ENCODE measurements at regions not wholly inside any gene's neighbourhood (a gene's known extent, or its start where the extent isn't known, plus 50 kb on each side); places are given as distances from the start of the nearest gene placed in this dataset.

DNA sequence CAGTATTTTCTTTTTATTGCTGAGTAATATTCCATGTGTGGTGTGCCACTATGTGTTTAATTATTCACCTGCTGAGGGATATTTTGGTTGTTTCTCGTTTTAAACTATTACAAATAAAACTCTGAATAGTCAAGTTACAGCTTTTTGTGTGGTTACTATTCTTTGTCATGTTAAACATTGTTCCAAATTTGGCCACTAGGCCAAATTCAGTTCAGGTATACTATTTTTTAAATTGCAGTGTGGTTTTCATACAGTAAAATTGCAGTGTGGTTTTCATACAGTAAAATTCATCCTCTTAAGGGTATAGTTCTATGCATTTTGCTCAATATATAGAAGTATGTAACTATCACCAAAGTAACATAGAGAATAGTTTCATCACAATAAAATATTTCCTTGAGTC lies 97.4 kb upstream of the FAM3C start:
- Histone ChIP-seq H3K36me3 (no peaks in the 10 kb centered on the region), H3K27me3 (no peaks in the 10 kb centered on the region), H3K4me3 (no peak overlapping the region), H3K9me3 (no peaks in the 10 kb centered on the region), H3K27ac (no peak overlapping the region), H3K4me1 (peaks cover 0 to 4% (median 0%) of the 10 kb centered on the region in 4 donors)
- DNase-seq, result no peak
- TF ChIP-seq, protein P1, sequence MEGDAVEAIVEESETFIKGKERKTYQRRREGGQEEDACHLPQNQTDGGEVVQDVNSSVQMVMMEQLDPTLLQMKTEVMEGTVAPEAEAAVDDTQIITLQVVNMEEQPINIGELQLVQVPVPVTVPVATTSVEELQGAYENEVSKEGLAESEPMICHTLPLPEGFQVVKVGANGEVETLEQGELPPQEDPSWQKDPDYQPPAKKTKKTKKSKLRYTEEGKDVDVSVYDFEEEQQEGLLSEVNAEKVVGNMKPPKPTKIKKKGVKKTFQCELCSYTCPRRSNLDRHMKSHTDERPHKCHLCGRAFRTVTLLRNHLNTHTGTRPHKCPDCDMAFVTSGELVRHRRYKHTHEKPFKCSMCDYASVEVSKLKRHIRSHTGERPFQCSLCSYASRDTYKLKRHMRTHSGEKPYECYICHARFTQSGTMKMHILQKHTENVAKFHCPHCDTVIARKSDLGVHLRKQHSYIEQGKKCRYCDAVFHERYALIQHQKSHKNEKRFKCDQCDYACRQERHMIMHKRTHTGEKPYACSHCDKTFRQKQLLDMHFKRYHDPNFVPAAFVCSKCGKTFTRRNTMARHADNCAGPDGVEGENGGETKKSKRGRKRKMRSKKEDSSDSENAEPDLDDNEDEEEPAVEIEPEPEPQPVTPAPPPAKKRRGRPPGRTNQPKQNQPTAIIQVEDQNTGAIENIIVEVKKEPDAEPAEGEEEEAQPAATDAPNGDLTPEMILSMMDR (IDR thresholded peaks at IDR 0.05), result no peak
- no peak for TF ChIP-seq POLR2A (IDR thresholded peaks at IDR 0.05)

DNA sequence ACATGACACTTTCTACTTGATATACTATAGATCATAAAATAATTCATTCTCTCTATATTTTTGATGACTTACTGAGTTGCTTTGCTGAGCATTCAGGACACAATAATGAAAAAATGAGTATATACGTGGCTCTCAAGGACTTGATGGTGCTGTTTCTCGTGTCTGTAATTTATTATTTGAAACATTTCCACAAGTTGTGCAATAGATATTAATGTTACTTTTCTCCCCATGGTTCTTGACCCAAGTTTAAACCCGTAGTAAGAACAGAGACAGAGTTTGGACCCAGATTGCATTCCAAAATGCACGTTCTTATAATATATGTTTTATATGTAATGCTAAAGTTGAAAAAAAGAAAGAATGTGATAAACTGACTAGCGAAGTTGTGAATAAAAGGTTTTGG lies 94.2 kb upstream of the FAM3C start:
- no peak overlapping the region for H3K4me3 ChIP-seq
- DNase-seq, result no peak
- H3K27me3 ChIP-seq, result no peaks in the 10 kb centered on the region
- peaks cover 0 to 4% (median 0%) of the 10 kb centered on the region in 4 donors for H3K4me1 ChIP-seq
- no peaks in the 10 kb centered on the region for H3K9me3 ChIP-seq
- TF ChIP-seq, protein P1 (IDR thresholded peaks at IDR 0.05), result no peak
- TF ChIP-seq POLR2A (IDR thresholded peaks at IDR 0.05), result no peak
- H3K36me3 ChIP-seq, result no peaks in the 10 kb centered on the region
- H3K27ac ChIP-seq, result no peak overlapping the region

DNA sequence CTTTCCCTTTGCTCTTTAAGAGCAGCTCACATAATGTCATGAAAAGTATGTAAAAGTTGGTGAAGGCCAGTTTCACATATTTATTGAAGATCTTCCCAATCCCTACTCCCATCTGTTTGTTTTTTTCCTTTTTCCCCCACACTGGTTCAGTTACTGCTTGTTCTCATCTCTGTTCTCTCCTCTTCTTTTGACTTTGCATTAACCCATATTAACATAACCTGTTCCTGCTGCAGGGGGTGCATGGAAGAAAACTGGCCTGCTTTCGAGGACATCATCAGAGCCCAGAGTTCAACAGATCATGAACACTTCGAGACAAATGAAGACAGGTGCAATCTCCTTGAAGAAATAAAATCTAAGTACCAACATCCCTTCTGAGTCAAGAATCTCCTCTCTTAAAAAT lies 93.3 kb upstream of the FAM3C start:
- Histone ChIP-seq H3K9me3 (no peaks in the 10 kb centered on the region), H3K27me3 (no peaks in the 10 kb centered on the region), H3K27ac (no peak overlapping the region), H3K4me1 (peaks cover 0 to 4% (median 0%) of the 10 kb centered on the region in 4 donors), H3K4me3 (no peak overlapping the region), H3K36me3 (no peaks in the 10 kb centered on the region)
- no peak for DNase-seq
- TF ChIP-seq, protein P1 (IDR thresholded peaks at IDR 0.05), result no peak

DNA sequence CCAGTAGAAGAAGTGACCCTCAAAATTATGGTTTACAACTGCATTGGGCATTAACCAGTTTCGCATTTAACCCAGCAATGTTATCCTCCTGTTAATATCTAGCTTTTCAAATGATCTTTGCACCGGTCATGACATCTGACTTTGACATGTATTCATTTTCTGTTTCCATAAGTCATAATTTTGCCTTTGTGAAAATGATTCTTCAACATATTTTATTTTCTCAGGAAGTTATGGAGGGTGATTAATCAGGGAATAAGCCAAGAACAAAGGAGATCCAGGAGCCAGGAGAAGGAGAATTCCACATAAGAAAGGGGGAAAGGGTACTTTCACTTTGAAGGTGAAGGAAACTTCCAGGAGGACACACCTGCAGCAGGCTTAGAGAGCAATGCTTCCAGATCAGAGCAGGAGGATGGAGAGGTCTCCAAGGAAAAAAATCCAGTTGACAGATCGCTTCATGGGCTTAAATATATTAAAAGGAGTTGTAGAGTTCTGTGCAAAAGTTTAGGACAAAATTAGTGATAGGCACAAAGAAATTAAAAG lies 92.1 kb upstream of the FAM3C start:
- no peaks in the 10 kb centered on the region for H3K36me3 ChIP-seq
- no peaks in the 10 kb centered on the region for H3K27me3 ChIP-seq
- H3K27ac ChIP-seq, result no peak overlapping the region
- peaks cover 0 to 4% (median 0%) of the 10 kb centered on the region in 4 donors for H3K4me1 ChIP-seq
- no peak for DNase-seq
- no peaks in the 10 kb centered on the region for H3K9me3 ChIP-seq
- TF ChIP-seq POLR2A (IDR thresholded peaks at IDR 0.05), result no peak
- TF ChIP-seq, protein P1 (IDR thresholded peaks at IDR 0.05), result no peak
- H3K4me3 ChIP-seq, result no peak overlapping the region

DNA sequence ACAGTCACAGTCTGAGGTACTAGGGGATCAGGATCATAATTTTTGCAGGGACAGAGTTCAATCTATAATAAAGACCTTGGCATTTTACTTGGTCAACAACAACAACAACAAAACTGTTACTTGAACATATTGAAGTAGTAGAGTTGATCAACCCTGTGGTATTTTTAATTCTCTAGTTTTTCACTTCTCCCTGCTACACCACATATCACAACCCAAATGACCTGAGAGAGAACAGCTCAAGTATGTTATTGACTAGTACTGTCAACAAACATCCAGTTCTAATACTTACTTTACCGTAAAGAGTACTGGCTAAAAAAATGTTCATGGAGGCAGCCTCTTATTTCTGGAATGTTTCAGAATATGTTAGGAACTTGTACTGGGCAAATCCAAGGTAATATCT lies 90.5 kb upstream of the FAM3C start:
- Histone ChIP-seq H3K27ac (no peak overlapping the region), H3K36me3 (no peaks in the 10 kb centered on the region), H3K4me3 (no peak overlapping the region), H3K9me3 (no peaks in the 10 kb centered on the region), H3K27me3 (no peaks in the 10 kb centered on the region), H3K4me1 (peaks cover 0 to 4% (median 0%) of the 10 kb centered on the region in 4 donors)
- TF ChIP-seq, protein P1 (IDR thresholded peaks at IDR 0.05), result no peak
- TF ChIP-seq POLR2A (IDR thresholded peaks at IDR 0.05), result no peak
- no peak for DNase-seq

All from Peyer's patch (tissue), 4 donors.